ENCODE measurements at regions not wholly inside any gene's neighbourhood (a gene's known extent, or its start where the extent isn't known, plus 50 kb on each side); places are given as distances from the start of the nearest gene placed in this dataset.
"Not testable (repeated sequence)": the region's sequence is repeated elsewhere in the genome, so short reads cannot be mapped to it uniquely, and the experiment has no call there.

GRCh38 chr5:82532075-82532474, 253.9 kb upstream of the RPS23 start:
- not testable (repeated sequence) for DNase-seq

GRCh38 chr5:82526540-82526939, 248.4 kb upstream of the RPS23 start:
- DNase-seq: no peak

GRCh38 chr5:82525626-82526025, 247.5 kb upstream of the RPS23 start:
- DNase-seq: no peak

GRCh38 chr5:82523633-82524032, 245.5 kb upstream of the RPS23 start:
- DNase-seq: no peak

- DNase-seq: no peak
These were observed 244.7 kb upstream of the RPS23 start for GRCh38 chr5:82522897-82523296.

- DNase-seq: no peak
These were observed 243.4 kb upstream of the RPS23 start for GRCh38 chr5:82521431-82522051.

GRCh38 chr5:82519558-82519957, 241.4 kb upstream of the RPS23 start:
- no peak for DNase-seq

- DNase-seq: no peak
These were observed 239.5 kb upstream of the RPS23 start for GRCh38 chr5:82517544-82518075.

- no peak for DNase-seq
These were observed 235.6 kb upstream of the RPS23 start for GRCh38 chr5:82513738-82514137.

- DNase-seq: no peak
These were observed 233.9 kb upstream of the RPS23 start for GRCh38 chr5:82512025-82512424.

GRCh38 chr5:82511134-82511533, 233.0 kb upstream of the RPS23 start:
- no peak for DNase-seq

- DNase-seq: no peak
These were observed 231.6 kb upstream of the RPS23 start for GRCh38 chr5:82509762-82510161.

- not testable (repeated sequence) for DNase-seq
These were observed 228.2 kb upstream of the RPS23 start for GRCh38 chr5:82506390-82506789.

- no peak for DNase-seq
These were observed 221.6 kb upstream of the RPS23 start for GRCh38 chr5:82499725-82500244.

- DNase-seq: no peak
These were observed 219.1 kb upstream of the RPS23 start for GRCh38 chr5:82497242-82497641.

- no peak for DNase-seq
These were observed 216.8 kb upstream of the RPS23 start for GRCh38 chr5:82494942-82495341.

- no peak for DNase-seq
These were observed 215.1 kb upstream of the RPS23 start for GRCh38 chr5:82493221-82493620.

- DNase-seq: no peak
These were observed 213.2 kb upstream of the RPS23 start for GRCh38 chr5:82491397-82491796.

GRCh38 chr5:82489683-82490082, 211.5 kb upstream of the RPS23 start:
- DNase-seq: no peak

GRCh38 chr5:82487131-82487530, 209.0 kb upstream of the RPS23 start:
- DNase-seq: no peak

GRCh38 chr5:82480331-82480730, 202.2 kb upstream of the RPS23 start:
- no peak for DNase-seq

- DNase-seq: no peak
These were observed 198.0 kb upstream of the RPS23 start for GRCh38 chr5:82476155-82476554.

- no peak for DNase-seq
These were observed 195.1 kb upstream of the RPS23 start for GRCh38 chr5:82473262-82473661.

- no peak for DNase-seq
These were observed 192.2 kb upstream of the RPS23 start for GRCh38 chr5:82470185-82470994.
